Peyer's patch (tissue), 4 donors: ENCODE measurements at regions not wholly inside any gene's neighbourhood (a gene's known extent, or its start where the extent isn't known, plus 50 kb on each side); places are given as distances from the start of the nearest gene placed in this dataset.

Experiments used
- CTCF ChIP-seq, 6 experiments: fragments of 450-650 bp in 4 of 6; fragments of 200-600 bp in 2 of 6; sonication (generic) in 1 of 6; IDR thresholded peaks; one replicate each; pipeline ENCODE4 v1.5.1; 2017 to 2019; ENCODE audit warnings: antibody characterized with exemption in 6 of 6, mild to moderate bottlenecking in 3 of 6, moderate library complexity in 1 of 6
- POLR2A ChIP-seq, 2 donors: fragments of 450-650 bp; IDR thresholded peaks; one replicate each; pipeline ENCODE4 v1.5.1; 2017; ENCODE audit warnings: antibody characterized with exemption in 2 of 2, mild to moderate bottlenecking in 2 of 2, moderate library complexity in 2 of 2

DNA sequence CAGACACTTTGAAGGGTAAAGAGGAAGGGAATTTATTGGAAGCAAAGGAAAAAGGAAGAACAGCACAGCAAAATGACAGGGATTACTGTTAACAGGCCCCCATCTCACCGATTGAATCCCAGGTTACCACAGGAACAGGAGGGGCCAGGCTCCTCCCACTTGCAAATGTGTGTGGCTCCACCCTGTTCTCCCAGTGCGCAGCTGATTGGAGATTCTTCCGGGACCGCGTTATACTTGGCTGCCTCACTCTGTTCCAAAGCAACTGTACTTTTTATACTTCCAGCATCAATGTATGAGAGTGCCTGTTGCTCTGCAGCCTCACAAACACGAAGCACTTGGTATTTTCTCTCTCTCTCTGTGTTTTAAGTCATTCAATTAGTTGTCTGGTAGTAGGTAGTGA lies 273.6 kb upstream of the MDGA2 start:
- no peak for TF ChIP-seq CTCF (IDR thresholded peaks at IDR 0.05)
- TF ChIP-seq POLR2A (IDR thresholded peaks at IDR 0.05): no peak
